HG03108 (cell line): ENCODE measurements at regions not wholly inside any gene's neighbourhood (a gene's known extent, or its start where the extent isn't known, plus 50 kb on each side); places are given as distances from the start of the nearest gene placed in this dataset.

Experiments used
- ATAC-seq: cut with Tn5 transposase; IDR thresholded peaks from one replicate; pipeline ENCODE4 v1.9.1; 2021; ENCODE audit warnings: moderate library complexity; ENCODE audit not compliant: unreplicated experiment

- ATAC-seq, result no peak
Observed at GRCh38 chr2:5751873-5752482, 59.8 kb downstream of the SOX11 start.

GRCh38 chr2:5756272-5756671 lies 64.1 kb downstream of the SOX11 start:
- no peak for ATAC-seq

- no peak for ATAC-seq
Observed at GRCh38 chr2:5758346-5758745, 66.2 kb downstream of the SOX11 start.

GRCh38 chr2:5759949-5760348 lies 67.8 kb downstream of the SOX11 start:
- no peak for ATAC-seq

GRCh38 chr2:5763531-5763930 lies 71.3 kb downstream of the SOX11 start:
- no peak for ATAC-seq

- ATAC-seq, result no peak
Observed at GRCh38 chr2:5764041-5764440, 71.9 kb downstream of the SOX11 start.

GRCh38 chr2:5766056-5766455 lies 73.9 kb downstream of the SOX11 start:
- ATAC-seq, result no peak

- no peak for ATAC-seq
Observed at GRCh38 chr2:5766561-5766960, 74.4 kb downstream of the SOX11 start.

GRCh38 chr2:5777131-5777535 lies 84.9 kb downstream of the SOX11 start:
- no peak for ATAC-seq

- no peak for ATAC-seq
Observed at GRCh38 chr2:5781679-5782078, 89.5 kb downstream of the SOX11 start.

GRCh38 chr2:5782103-5782502 lies 89.9 kb downstream of the SOX11 start:
- no peak for ATAC-seq

GRCh38 chr2:5788447-5788846 lies 96.3 kb downstream of the SOX11 start:
- no peak for ATAC-seq

- no peak for ATAC-seq
Observed at GRCh38 chr2:5791371-5791770, 99.2 kb downstream of the SOX11 start.

GRCh38 chr2:5794012-5794411 lies 101.8 kb downstream of the SOX11 start:
- no peak for ATAC-seq

GRCh38 chr2:5798084-5798483 lies 105.9 kb downstream of the SOX11 start:
- no peak for ATAC-seq

- no peak for ATAC-seq
Observed at GRCh38 chr2:5799348-5799747, 107.2 kb downstream of the SOX11 start.

- ATAC-seq, result no peak
Observed at GRCh38 chr2:5803547-5803946, 111.4 kb downstream of the SOX11 start.

- ATAC-seq, result no peak
Observed at GRCh38 chr2:5818961-5819600, 126.9 kb downstream of the SOX11 start.

- no peak for ATAC-seq
Observed at GRCh38 chr2:5824126-5824525, 131.9 kb downstream of the SOX11 start.

- ATAC-seq, result no peak
Observed at GRCh38 chr2:5825686-5826085, 133.5 kb downstream of the SOX11 start.

GRCh38 chr2:5826979-5827655 lies 134.9 kb downstream of the SOX11 start:
- no peak for ATAC-seq

GRCh38 chr2:5834501-5834900 lies 142.3 kb downstream of the SOX11 start:
- ATAC-seq, result no peak
